Brain pericyte (primary cell): ENCODE measurements at regions not wholly inside any gene's neighbourhood (a gene's known extent, or its start where the extent isn't known, plus 50 kb on each side); places are given as distances from the start of the nearest gene placed in this dataset.
A peak's percentile ranks its signal among the peaks of the same experiment; 100 is the strongest.

Experiments used
- DNase-seq: peaks from one replicate; pipeline ENCODE4 v3.0.0-alpha.2; 2012; ENCODE audit warnings: low read depth, low spot score

DNA sequence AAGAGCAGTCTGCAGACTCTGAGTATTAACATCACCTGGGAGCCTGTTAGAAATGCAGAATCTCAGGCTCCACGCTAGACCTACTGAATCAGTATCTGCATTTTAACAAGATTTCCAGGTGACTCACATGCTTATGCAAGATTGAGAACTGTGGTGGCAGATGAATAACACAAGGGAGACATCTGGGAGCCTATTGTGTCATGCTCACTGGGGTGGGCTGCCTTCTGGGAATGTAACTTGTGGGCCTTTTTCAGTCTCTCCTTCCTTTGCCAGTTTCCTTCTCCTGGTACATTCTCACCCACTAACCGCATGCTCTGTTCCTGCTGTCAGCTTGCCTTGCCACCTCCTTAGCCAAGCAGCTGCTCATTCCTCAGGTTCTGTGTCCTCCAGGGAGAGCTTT, 176.6 kb upstream of the C9orf72 start:
- DNase-seq: no peak

DNA sequence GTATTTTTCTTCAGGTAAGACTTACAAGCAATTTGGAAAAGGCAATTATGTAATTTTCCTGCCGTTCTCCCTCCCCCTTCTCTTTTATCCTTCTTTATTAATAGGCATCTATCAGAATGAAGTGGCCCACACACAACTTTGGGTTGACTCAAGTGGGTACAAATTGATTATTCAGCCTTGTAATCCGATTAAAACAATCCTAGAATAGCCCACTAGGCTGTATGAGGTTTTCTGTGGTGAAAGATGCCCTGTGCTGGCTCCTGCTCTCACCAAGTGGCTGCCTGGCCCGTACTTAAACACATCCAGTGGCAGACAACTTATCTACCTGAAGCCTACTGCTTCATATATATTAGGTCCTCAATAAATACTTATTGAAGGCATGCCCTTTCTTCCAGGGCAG, 177.3 kb upstream of the C9orf72 start:
- no peak for DNase-seq

DNA sequence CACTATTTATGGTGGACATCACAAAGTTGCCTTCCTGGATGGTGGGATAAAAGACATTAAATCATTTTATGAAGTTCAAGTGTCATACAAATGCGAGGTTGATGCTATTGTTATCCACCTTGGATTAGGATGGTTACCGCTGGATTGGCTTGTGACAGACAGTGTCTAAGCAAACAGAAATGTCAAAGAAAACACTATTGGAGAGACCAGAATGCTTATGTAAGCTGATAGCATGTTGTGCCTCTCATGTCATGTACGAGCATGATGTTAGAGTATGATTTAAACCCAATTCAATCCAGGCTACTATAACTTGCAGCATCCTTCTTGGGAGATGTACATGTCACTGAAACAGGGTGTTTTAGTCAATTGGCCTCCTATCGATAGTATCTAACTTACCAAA, 178.8 kb upstream of the C9orf72 start:
- DNase-seq: no peak

DNA sequence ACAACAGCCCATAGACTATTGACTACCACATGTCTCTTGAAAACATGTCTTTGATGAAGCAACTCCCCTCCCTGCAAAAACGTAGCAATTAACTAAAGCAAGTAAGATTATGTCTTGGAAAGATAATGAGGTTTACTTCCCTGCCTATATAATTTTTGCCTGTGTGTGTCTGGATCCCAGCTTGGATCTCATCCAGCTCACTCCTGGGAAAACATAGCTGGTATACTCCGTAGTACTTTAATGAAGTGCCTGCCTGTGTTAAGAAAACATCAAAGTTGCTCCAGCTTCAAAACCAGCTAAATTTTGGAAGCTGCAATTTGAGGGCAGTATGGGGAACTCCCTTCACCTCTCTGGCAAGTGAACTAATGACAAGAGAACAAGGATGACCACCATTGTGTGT, 182.6 kb upstream of the C9orf72 start:
- DNase-seq: no peak

DNA sequence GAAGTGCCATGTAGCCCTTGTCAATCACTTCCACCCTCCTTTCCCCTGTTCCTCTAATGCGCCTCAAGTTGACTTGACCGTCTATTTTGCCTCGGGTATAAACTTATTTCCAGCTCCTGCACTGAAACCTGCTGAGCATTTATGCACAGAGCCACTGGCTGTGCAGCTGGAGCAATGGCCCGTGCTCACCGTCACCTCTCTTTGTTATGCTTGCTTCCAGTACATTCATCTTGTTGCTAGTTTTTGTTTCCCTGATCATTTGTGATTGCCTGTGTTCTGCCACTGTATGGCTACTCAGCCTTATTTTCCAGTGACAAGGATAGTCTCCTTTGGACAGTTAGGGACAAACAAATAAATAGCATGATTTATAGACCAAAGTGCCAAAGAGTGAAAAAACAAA, 183.1 kb upstream of the C9orf72 start:
- no peak for DNase-seq

DNA sequence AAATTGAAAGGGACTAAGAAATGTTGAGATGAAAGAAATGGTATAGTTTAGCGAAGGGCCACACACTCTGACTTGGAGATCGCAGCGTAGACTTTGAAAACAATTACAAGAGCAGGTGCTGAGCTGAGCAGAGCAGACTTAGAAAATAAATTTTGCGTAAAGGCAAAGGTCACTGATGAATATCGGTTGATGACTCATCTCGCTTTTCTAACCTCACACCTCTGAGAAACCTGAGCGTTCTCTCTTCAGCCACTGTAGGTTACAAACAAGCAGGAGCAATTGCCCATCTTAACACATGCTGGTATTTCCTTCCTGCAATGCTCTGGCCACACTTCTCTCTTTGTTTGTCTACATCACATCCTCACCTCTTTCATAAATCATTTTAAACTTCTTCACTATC, 190.6 kb upstream of the C9orf72 start:
- no peak for DNase-seq

DNA sequence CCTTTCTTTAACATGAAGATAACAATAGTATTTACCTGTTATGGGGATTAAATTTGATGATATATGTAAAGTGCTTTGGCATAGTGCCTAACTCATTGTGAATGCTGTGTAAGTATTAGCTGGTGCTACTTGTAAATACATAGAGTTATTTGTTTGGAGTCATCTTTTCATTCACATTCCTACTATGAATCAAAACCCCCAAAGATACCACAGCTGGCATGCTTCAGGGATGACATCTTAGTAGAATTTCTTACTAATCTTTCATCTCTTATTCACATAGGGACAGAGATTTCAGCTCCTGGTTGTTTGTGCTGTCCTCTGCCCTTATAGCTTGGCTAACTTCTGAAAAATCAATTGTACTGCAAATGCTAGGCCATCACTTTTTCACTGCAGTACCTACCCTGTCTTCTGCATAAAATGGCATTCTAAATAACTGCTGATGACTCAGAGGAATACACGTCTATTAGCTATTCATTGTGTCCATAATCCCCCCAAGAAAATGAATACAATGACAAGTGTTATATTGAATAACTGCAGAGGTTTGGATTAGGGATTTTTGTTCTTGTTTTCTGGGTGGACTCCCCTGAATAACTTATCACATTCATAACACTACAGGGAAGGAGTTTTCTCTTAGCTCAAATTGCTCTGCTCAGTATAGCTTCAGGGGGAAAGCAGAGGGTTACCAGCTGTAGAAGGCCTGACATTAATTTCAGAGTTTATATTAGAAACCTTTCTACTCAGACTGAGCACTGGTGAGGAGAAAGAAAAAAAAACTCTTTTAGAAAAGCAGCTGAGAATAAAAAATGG, 192.2 kb upstream of the C9orf72 start:
- DNase-seq: no peak

DNA sequence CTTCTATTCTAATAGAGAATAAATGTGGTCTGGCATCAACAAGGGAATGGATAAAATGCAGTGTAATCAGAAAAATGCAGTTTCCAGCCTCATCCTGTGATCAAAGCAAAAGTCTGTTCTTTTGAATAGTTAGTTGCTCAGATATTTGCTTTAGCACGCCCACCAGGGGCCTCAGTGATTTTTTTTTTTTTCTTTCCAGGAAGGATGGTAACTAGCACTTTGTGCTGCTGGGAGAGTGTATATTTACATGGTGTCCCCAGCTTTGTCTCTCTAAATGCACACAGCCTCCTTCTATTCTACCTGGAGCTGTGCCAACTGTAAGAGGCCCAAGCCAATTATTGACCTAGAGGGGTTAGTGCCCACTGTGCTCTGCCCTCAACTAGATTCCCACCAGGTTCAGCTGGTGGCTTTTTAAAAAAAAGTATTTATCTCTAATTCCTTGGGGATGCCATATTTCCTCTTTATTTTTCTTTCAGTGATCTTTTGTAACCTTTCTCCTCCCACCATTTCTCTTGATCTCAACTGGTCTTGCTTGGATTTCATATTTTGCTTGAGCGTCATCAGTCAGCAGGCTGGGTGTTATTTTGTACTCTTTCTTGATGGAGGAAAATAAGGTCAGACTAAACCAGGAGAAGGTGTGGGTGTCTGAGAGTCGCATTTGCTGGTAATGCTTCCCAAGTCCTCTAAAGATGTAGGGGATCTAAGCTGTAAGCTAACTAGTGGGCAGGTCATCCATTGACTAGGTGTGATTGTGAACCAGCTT, 193.0 kb upstream of the C9orf72 start:
- DNase-seq: peak; percentile 71

DNA sequence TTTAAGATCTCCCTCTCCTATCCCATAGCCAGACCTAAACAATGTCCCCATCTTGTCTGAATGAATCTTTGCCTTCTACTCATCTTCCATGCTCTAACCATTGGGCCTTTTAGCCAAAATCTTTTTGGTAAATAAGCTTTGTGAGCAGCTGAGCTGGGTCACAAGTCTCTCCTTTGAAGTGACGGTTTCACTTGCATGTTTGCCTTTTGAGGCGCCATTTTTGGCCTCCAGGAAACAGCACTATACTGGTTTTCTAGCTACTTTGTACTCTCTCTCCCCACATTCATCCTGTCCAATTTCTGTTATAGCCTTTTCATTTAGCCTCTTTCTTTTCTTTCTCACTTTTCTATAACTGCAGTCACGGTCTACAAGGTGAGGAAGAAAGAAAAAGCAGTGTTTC, 195.5 kb upstream of the C9orf72 start:
- no peak for DNase-seq

DNA sequence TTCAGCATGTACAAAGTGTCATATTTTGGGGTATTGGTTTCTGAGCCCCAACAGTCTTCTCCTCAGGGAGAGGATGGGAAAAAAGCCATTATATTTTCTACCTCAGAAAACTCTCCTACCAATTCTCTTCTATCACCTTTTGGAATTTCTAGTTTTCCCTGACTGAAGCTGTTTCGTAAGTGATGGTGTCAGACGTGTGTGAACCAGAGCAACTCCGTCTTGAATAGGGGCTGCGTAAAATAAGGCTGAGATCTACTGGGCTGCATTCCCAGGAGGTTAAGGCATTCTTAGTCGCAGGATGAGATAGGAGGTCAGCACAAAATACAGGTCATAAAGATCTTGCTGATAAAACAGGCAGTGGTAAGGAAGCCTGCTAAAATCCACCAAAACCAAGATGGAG, 197.3 kb upstream of the C9orf72 start:
- no peak for DNase-seq

DNA sequence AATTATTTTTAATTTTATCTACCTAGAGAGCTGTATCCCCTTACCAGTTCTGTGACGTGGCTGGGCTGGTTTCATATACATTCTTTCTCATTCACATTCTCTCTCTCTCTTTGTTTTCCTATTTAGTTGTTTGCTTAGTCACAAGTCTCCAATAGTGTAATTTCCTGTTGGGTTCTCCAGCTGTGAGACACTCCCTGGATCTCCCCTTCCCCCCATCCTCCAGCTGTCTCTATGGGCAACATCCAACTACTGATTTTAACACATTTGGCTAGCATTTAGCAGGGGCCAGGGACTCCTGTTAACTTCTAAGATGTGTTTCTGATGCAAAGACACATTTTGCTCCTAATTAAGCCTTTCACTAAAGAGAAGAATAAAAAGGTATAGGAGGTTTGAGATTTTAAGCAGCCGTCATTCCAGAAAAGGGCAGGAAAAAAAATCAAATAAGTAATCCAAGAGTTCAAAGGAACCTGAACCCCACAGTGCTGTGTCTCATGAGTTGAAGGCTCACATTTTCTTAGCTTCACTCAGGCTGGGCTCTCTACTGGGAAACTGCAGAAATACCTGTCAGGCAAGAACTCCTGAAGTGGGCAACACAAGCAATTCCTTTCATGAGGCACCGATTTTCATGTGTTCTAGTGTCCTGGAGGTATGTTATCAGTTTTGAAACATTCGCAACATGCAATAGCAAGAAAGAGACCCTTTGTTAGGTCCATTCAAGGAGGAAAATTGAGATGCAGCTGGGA, 198.7 kb upstream of the C9orf72 start:
- no peak for DNase-seq

DNA sequence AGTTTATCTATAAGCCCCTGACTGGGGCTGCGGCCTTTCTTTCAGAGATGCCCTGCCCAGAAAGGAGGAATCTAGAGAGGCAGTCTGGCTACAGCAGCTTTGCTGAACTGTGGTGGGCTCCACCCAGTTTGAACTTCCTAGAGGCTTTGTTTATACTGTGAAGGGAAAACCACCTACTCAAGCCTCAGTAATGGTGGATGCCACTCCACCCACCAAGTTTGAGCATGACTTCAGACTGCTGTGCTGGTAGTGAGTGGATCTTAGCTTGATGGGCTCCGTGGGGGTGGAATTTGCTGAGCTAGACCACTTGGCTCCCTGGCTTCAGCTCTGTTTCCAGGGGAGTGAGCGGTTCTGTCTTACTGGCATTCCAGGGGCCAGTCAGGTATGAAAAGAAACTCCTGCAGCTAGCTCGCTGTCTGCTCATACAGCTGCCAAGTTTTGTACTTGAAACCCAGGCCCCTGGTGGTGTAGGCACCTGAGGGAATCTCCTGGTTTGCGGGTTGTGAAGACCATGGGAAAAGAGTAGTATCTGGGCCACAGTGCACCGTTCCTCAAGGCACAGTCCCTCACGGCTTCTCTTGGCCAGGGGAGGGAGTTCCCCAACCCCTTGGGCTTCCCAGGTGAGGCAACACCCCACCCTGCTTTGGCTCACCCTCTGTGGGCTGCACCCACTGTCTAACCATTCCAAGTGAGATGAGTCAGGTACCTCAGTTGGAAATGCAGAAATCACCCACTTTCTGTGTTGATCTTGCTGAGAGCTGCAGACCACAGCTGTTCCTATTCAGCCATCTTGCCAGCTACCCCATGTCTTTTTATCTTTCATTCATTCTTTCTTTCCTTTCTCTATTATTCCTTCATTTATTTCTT, 211.8 kb upstream of the C9orf72 start:
- DNase-seq: no peak

DNA sequence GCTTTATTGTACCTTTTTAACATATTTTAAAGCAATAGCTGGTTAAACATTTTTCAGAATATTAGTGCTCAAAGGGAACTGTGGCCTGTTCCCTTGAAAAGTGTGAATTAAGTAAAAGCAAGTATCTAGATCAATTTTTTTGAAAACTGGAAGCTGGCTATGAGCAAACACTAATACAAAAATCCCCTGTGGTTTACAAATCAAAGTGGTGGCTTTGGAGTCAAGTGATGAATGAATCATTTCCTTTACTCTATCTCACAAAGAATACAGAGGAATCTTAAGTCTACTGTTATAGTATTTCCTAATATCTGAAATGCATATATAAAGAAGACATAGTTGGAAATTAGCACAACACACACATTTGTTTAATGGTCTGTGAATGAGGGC, 212.4 kb upstream of the C9orf72 start:
- DNase-seq: no peak

DNA sequence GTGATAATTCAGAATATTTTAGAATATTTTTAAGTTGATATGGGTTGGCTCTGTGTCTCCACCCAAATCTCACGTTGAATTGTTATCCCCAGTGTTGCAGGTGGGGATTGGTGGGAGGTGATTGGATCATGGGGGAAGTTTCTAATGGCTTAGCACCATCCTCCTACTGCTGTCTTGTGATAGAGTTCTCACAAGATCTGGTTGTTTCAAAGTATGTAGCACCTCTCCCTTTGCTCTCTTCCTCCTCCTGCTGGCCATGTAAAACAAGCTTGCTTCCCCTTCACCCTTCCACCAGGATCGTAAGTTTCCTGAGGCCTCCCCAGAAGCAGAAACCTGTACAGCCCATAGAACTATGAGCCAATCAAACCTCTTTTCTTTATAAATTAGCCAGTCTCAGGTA, 214.6 kb upstream of the C9orf72 start:
- no peak for DNase-seq

DNA sequence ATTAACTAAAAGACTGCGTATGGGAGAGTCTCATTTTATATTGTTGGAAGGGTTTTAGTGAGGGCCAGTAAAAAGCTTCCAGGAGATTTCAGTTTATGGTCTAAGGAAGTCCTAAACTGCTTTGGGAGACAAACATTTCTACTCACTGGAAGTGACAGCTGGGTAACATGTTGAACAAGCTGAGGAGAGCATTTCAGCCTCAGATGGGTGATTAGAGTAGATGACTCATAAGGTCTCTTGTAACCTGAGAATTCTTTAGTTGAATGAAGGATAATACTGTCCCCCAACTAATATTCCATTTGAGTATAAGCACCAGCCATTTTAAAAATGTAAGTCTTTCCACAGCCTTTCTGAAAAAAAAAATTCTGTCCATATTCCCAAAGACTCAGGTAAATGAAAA, 218.0 kb upstream of the C9orf72 start:
- DNase-seq: no peak

DNA sequence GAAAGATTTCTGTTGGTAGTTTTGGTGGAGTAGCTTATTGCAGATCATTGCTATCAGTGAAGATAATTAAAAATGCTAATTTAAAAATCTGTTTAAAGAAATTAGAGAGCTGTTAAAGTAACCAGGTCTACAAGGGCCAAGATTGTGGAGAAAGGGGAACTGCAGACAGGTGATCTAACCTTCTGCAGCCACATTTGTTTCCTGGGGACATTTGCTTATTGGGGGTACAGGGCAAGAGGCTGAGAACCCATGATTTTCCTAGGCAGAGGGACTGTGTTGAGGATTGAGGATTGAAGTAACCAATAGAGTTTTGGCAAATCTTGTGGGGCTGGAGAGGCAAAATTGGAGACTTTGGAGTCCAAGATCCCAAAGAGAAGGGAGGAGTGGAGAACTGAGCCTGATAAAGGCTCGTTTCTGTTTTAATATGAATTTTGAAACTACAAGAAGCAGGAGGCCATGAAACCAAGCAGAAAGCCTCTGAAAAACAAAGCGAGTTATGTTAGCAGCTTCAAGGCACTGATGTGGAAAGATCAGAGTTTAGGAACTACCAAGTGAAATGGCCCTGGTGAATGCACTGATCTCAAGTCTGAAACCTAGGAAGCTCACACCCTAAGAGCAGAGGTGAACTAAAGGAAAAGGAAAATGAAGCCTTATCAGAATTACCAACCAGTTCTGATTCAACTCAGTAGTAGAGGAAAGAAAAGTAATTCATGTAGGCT, 219.8 kb upstream of the C9orf72 start:
- no peak for DNase-seq

DNA sequence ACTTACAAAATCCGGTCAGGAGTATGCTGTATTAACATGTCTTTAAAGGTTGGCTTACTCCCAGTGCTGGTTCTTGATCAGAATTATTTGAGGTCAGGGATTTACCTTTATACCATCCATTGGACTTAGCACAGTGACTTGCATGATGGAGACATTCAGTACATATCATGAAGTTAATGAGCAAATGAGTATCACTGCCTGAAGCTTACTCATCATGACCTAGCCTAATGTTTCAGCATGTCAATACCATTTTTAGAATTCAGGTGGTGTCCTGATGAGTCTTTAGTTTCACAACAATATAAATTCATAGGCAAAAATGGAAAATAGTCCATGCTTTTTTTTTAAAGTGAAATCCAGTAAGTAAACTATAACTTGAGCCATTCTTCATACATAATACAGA, 226.0 kb upstream of the C9orf72 start:
- no peak for DNase-seq

DNA sequence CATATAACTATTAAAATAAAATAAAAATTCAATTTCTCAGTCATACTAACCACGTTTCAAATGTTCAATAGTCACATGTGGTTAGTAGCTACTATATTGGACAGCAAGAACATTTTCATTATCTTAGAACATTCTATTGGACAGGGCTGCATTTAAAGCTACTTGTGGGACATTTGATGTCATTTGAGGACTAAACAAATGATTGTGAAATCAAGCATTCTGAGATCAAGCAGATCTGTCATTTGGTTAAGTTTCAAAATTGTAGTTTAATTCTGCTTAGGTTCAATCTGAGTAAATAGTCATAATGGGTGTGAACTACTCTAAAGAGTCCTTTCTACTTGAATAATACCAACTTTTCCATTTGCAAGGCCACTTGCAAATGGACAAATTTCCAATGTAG, 226.9 kb upstream of the C9orf72 start:
- DNase-seq: no peak

DNA sequence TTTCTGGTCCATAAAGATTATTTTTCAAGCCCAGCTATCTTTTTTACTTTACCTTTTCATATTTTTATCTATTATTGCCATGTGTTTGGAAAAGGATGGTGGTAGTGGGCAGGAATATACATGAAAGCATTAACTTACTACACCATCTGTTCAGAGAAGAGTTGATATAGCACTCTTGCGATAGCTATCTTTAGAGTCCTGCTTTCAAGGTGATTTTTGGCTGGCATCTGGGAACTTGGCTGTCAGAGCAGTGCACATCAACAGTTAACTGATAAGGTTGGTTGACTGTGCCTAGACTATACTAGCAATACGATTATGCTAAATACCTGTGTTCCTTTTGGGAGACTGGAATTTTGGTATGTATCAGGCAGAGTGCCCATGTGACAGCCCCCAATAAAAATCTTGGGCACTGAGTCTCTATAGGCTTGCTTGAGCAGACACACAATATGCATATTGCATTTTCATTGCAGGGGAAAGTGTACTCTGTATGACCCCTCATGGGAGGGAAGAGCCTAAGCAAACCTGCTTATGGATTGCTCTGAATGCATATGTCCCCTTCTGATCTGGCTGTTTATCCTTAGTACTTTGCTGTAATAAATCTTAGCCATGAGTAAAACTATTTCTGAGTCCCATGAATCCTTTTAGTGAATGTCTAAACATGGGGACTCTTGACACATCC, 227.6 kb upstream of the C9orf72 start:
- DNase-seq: no peak

DNA sequence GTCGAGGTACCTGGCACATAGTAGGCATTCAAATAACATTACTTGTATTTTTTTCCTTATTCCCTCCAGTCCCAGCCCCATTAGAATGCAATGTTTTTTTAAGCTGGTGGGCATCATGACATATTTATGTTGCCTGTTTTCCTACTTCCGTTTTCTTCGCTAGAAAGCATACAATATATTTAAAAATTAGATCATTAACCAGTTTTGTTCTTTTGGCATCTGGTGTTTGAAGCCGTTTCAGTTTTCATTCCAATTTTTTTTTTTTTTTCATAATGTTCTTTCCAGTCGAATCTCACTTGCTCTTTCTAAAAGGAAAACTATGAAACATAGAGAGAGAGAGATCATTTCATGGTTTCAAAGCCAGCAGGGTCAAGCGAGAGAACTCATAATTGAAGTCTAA, 228.3 kb upstream of the C9orf72 start:
- DNase-seq: no peak
